ENCODE measurements at regions not wholly inside any gene's neighbourhood (a gene's known extent, or its start where the extent isn't known, plus 50 kb on each side); places are given as distances from the start of the nearest gene placed in this dataset.

- ChIA-PET CTCF (no interaction called here), POLR2A (no interaction called here)
- H3K9me3 Mint-ChIP-seq = no peaks in the 10 kb centered on the region
- no peaks in the 10 kb centered on the region for H3K27me3 Mint-ChIP-seq
- no peak overlapping the region for H3K4me3 Mint-ChIP-seq
- DNase-seq = no peak
- H3K27ac Mint-ChIP-seq = no peak overlapping the region
- H3K36me3 Mint-ChIP-seq (ENCODE audit: low read depth) = no peaks in the 10 kb centered on the region
- H3K4me1 Mint-ChIP-seq = no peaks in the 10 kb centered on the region
Observed at GRCh38 chr2:188122985-188123384, 168.7 kb upstream of the GULP1 start.

GRCh38 chr2:188129677-188130076 is 162.0 kb upstream of the GULP1 start:
- ChIA-PET POLR2A (no interaction called here), CTCF (no interaction called here)
- no peak overlapping the region for H3K4me3 Mint-ChIP-seq
- H3K36me3 Mint-ChIP-seq (ENCODE audit: low read depth) = no peaks in the 10 kb centered on the region
- no peaks in the 10 kb centered on the region for H3K4me1 Mint-ChIP-seq
- H3K27me3 Mint-ChIP-seq = no peaks in the 10 kb centered on the region
- H3K27ac Mint-ChIP-seq = no peak overlapping the region
- no peaks in the 10 kb centered on the region for H3K9me3 Mint-ChIP-seq
- no peak for DNase-seq

GRCh38 chr2:188130317-188130716 is 161.4 kb upstream of the GULP1 start:
- Mint-ChIP-seq H3K4me3 (no peak overlapping the region), H3K36me3 (ENCODE audit: low read depth) (no peaks in the 10 kb centered on the region), H3K4me1 (no peaks in the 10 kb centered on the region), H3K9me3 (no peaks in the 10 kb centered on the region), H3K27ac (no peak overlapping the region), H3K27me3 (no peaks in the 10 kb centered on the region)
- CTCF ChIA-PET = no interaction called here
- no peak for DNase-seq
- POLR2A ChIA-PET = no interaction called here

- Mint-ChIP-seq H3K36me3 (ENCODE audit: low read depth) (no peaks in the 10 kb centered on the region), H3K27ac (no peak overlapping the region), H3K4me1 (no peaks in the 10 kb centered on the region), H3K27me3 (no peaks in the 10 kb centered on the region), H3K9me3 (no peaks in the 10 kb centered on the region), H3K4me3 (no peak overlapping the region)
- POLR2A ChIA-PET = no interaction called here
- CTCF ChIA-PET = no interaction called here
- no peak for DNase-seq
Observed at GRCh38 chr2:188131281-188131680, 160.4 kb upstream of the GULP1 start.

GRCh38 chr2:188132385-188132784 is 159.3 kb upstream of the GULP1 start:
- Mint-ChIP-seq H3K4me3 (no peak overlapping the region), H3K4me1 (no peaks in the 10 kb centered on the region), H3K9me3 (no peaks in the 10 kb centered on the region), H3K27me3 (no peaks in the 10 kb centered on the region), H3K27ac (no peak overlapping the region), H3K36me3 (ENCODE audit: low read depth) (no peaks in the 10 kb centered on the region)
- ChIA-PET POLR2A (no interaction called here), CTCF (no interaction called here)
- DNase-seq = no peak

- no peaks in the 10 kb centered on the region for H3K36me3 Mint-ChIP-seq (ENCODE audit: low read depth)
- ChIA-PET CTCF (no interaction called here), POLR2A (no interaction called here)
- no peak overlapping the region for H3K27ac Mint-ChIP-seq
- H3K4me1 Mint-ChIP-seq = no peaks in the 10 kb centered on the region
- no peaks in the 10 kb centered on the region for H3K9me3 Mint-ChIP-seq
- no peak for DNase-seq
- no peaks in the 10 kb centered on the region for H3K27me3 Mint-ChIP-seq
- H3K4me3 Mint-ChIP-seq = no peak overlapping the region
Observed at GRCh38 chr2:188134241-188134640, 157.4 kb upstream of the GULP1 start.

GRCh38 chr2:188138313-188138712 is 153.4 kb upstream of the GULP1 start:
- ChIA-PET POLR2A (no interaction called here), CTCF (no interaction called here)
- Mint-ChIP-seq H3K36me3 (ENCODE audit: low read depth) (no peaks in the 10 kb centered on the region), H3K4me1 (no peaks in the 10 kb centered on the region), H3K9me3 (no peaks in the 10 kb centered on the region), H3K4me3 (no peak overlapping the region), H3K27ac (no peak overlapping the region), H3K27me3 (no peaks in the 10 kb centered on the region)
- no peak for DNase-seq

- ChIA-PET CTCF (no interaction called here), POLR2A (no interaction called here)
- no peak overlapping the region for H3K27ac Mint-ChIP-seq
- no peaks in the 10 kb centered on the region for H3K9me3 Mint-ChIP-seq
- H3K36me3 Mint-ChIP-seq (ENCODE audit: low read depth) = no peaks in the 10 kb centered on the region
- H3K27me3 Mint-ChIP-seq = no peaks in the 10 kb centered on the region
- DNase-seq = no peak
- no peak overlapping the region for H3K4me3 Mint-ChIP-seq
- no peaks in the 10 kb centered on the region for H3K4me1 Mint-ChIP-seq
Observed at GRCh38 chr2:188142088-188142487, 149.6 kb upstream of the GULP1 start.

GRCh38 chr2:188142636-188143295 is 148.9 kb upstream of the GULP1 start:
- ChIA-PET CTCF (no interaction called here), POLR2A (no interaction called here)
- Mint-ChIP-seq H3K4me3 (no peak overlapping the region), H3K27ac (no peak overlapping the region), H3K9me3 (no peaks in the 10 kb centered on the region), H3K36me3 (ENCODE audit: low read depth) (no peaks in the 10 kb centered on the region), H3K27me3 (no peaks in the 10 kb centered on the region), H3K4me1 (no peaks in the 10 kb centered on the region)
- DNase-seq = no peak

- ChIA-PET CTCF (no interaction called here), POLR2A (no interaction called here)
- Mint-ChIP-seq H3K4me3 (no peak overlapping the region), H3K9me3 (no peaks in the 10 kb centered on the region), H3K27me3 (no peaks in the 10 kb centered on the region), H3K27ac (no peak overlapping the region), H3K36me3 (ENCODE audit: low read depth) (no peaks in the 10 kb centered on the region), H3K4me1 (no peaks in the 10 kb centered on the region)
- DNase-seq = no peak
Observed at GRCh38 chr2:188145885-188146284, 145.8 kb upstream of the GULP1 start.

GRCh38 chr2:188146888-188147287 is 144.8 kb upstream of the GULP1 start:
- Mint-ChIP-seq H3K27ac (no peak overlapping the region), H3K4me3 (no peak overlapping the region)

GRCh38 chr2:188151670-188152069 is 140.0 kb upstream of the GULP1 start:
- ChIA-PET POLR2A (no interaction called here), CTCF (no interaction called here)
- H3K36me3 Mint-ChIP-seq (ENCODE audit: low read depth) = no peaks in the 10 kb centered on the region
- no peak for DNase-seq
- H3K9me3 Mint-ChIP-seq = no peaks in the 10 kb centered on the region
- H3K27ac Mint-ChIP-seq = no peak overlapping the region
- H3K4me1 Mint-ChIP-seq = no peaks in the 10 kb centered on the region
- no peak overlapping the region for H3K4me3 Mint-ChIP-seq
- H3K27me3 Mint-ChIP-seq = no peaks in the 10 kb centered on the region

More at GRCh38 chr2:188146888-188147287, 144.8 kb upstream of the GULP1 start:
- ChIA-PET CTCF (no interaction called here), POLR2A (no interaction called here)
- Mint-ChIP-seq H3K9me3 (no peaks in the 10 kb centered on the region), H3K27me3 (no peaks in the 10 kb centered on the region), H3K36me3 (ENCODE audit: low read depth) (no peaks in the 10 kb centered on the region), H3K4me1 (no peaks in the 10 kb centered on the region)
- no peak for DNase-seq

- DNase-seq = no peak
- Mint-ChIP-seq H3K9me3 (no peaks in the 10 kb centered on the region), H3K36me3 (ENCODE audit: low read depth) (no peaks in the 10 kb centered on the region), H3K4me3 (no peak overlapping the region), H3K27ac (no peak overlapping the region), H3K27me3 (no peaks in the 10 kb centered on the region), H3K4me1 (no peaks in the 10 kb centered on the region)
- CTCF ChIA-PET = no interaction called here
- POLR2A ChIA-PET = no interaction called here
Observed at GRCh38 chr2:188158337-188159100, 133.2 kb upstream of the GULP1 start.

- ChIA-PET POLR2A (no interaction called here), CTCF (no interaction called here)
- Mint-ChIP-seq H3K36me3 (ENCODE audit: low read depth) (no peaks in the 10 kb centered on the region), H3K27me3 (no peaks in the 10 kb centered on the region), H3K4me3 (no peak overlapping the region), H3K9me3 (no peaks in the 10 kb centered on the region), H3K27ac (no peak overlapping the region), H3K4me1 (no peaks in the 10 kb centered on the region)
- DNase-seq = no peak
Observed at GRCh38 chr2:188159484-188159883, 132.2 kb upstream of the GULP1 start.
